ENCODE measurements at regions not wholly inside any gene's neighbourhood (a gene's known extent, or its start where the extent isn't known, plus 50 kb on each side); places are given as distances from the start of the nearest gene placed in this dataset.

DNA sequence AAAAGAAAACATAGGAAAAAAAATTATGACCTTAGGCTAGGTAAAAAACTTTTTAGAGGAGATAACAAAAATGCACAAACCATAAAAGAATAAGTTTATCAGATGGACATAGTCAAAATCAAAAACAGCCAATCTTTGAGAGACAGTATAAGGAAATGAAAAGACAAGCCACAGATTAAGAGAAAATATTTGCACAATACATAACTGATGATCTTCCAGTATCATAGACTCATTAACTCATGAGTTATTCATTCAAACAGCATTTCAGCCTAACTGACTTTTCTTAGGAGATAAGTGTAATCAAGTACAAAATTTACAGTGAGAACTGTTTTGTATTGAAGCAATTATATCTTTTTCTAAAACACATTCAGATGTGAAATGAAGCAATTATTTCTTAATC is 183.8 kb downstream of the FBXO8 start:
- TF ChIP-seq, protein P1, sequence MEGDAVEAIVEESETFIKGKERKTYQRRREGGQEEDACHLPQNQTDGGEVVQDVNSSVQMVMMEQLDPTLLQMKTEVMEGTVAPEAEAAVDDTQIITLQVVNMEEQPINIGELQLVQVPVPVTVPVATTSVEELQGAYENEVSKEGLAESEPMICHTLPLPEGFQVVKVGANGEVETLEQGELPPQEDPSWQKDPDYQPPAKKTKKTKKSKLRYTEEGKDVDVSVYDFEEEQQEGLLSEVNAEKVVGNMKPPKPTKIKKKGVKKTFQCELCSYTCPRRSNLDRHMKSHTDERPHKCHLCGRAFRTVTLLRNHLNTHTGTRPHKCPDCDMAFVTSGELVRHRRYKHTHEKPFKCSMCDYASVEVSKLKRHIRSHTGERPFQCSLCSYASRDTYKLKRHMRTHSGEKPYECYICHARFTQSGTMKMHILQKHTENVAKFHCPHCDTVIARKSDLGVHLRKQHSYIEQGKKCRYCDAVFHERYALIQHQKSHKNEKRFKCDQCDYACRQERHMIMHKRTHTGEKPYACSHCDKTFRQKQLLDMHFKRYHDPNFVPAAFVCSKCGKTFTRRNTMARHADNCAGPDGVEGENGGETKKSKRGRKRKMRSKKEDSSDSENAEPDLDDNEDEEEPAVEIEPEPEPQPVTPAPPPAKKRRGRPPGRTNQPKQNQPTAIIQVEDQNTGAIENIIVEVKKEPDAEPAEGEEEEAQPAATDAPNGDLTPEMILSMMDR (IDR thresholded peaks at IDR 0.05): no peak
- TF ChIP-seq POLR2A (IDR thresholded peaks at IDR 0.05): no peak
- Histone ChIP-seq H3K27me3 (no peaks in the 10 kb centered on the region), H3K4me1 (no peaks in the 10 kb centered on the region), H3K27ac (no peak overlapping the region), H3K36me3 (no peaks in the 10 kb centered on the region), H3K4me3 (no peak overlapping the region), H3K9me3 (no peaks in the 10 kb centered on the region)
- ATAC-seq (no peak), DNase-seq (no peak)
- intact Hi-C loops (cut with DNase I): no loop called here

DNA sequence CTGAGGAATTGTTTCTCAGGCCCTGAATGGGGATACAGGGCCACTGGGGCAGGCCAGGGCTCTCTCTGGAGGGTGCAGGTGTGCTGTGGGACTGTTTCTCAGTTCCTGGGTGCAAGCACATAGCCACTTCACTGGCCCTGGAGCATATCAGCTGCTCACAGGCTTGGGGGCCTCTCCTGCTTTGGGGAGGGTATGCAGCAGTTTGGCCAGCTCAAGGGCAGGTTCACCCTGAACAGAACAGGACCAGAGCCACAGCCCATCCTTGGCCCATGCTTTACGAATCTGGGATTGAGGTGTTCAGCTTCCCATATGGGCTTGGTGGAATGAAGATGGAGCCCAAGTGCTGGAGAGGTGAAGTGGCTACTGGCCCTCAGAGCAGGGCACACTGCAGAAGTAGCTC is 186.5 kb downstream of the FBXO8 start:
- ATAC-seq: no peak
- Histone ChIP-seq H3K4me3 (no peak overlapping the region), H3K4me1 (no peaks in the 10 kb centered on the region), H3K36me3 (no peaks in the 10 kb centered on the region), H3K9me3 (peaks cover 0 to 5% (median 0%) of the 10 kb centered on the region in 12 donors), H3K27me3 (no peaks in the 10 kb centered on the region), H3K27ac (no peak overlapping the region)
- WGBS, 4 donors: 82 to 93% (median 88%) methylated on average over 1 of the region's 1 CpG
- intact Hi-C loops (cut with DNase I): no loop called here
- TF ChIP-seq, protein P1 (IDR thresholded peaks at IDR 0.05): no peak
- no peak for TF ChIP-seq POLR2A (IDR thresholded peaks at IDR 0.05)
- no peak for DNase-seq

DNA sequence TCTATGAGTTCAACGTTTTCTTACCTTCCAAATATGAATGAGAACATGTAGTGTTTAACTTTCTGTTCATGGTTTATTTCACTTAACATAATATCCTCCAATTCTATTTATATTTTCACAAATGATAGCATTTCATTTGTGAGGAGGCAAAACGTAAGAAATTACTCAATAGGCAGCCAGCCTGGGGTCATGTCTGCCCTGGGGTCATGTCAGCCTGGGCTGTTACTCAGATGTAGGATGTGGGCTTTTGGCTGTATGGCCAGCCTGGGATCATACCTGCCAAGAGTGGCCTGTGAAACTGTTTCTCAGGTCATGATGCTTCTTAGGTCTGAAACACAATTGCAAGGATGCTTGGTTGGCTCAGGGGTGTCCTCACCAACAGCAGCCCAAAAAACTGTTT is 187.0 kb downstream of the FBXO8 start:
- Histone ChIP-seq H3K27me3 (no peaks in the 10 kb centered on the region), H3K9me3 (peaks cover 0 to 7% (median 0%) of the 10 kb centered on the region in 12 donors), H3K4me3 (no peak overlapping the region), H3K27ac (no peak overlapping the region), H3K4me1 (no peaks in the 10 kb centered on the region), H3K36me3 (no peaks in the 10 kb centered on the region)
- ATAC-seq: no peak
- intact Hi-C loops (cut with DNase I): no loop called here
- 57 to 75% (median 66%) methylated on average over 2 of the region's 2 CpGs for WGBS, 4 donors
- TF ChIP-seq, protein P1 (IDR thresholded peaks at IDR 0.05): no peak
- TF ChIP-seq POLR2A (IDR thresholded peaks at IDR 0.05): no peak
- no peak for DNase-seq

DNA sequence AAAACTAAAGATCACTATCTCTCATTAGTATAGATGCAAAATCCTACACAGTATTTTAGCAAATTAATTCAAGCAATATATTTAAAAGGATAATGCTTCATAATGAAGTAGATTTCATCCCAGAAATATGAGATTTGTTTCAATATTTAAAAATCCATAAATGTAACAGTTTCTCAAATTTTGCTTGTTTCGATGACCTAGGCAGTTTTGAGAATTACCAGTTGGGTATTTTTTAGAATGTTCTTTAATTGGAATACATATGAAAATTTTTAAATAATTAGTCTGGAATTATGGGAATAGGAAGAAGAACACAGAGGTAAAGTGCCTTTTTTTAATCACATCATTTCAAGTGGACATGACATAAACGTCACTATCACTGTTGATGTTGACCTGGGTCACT is 192.3 kb downstream of the FBXO8 start:
- Histone ChIP-seq H3K4me1 (peaks cover 0 to 7% (median 0%) of the 10 kb centered on the region in 12 donors), H3K27ac (no peak overlapping the region), H3K27me3 (no peaks in the 10 kb centered on the region), H3K36me3 (no peaks in the 10 kb centered on the region), H3K9me3 (peaks cover 0 to 7% (median 0%) of the 10 kb centered on the region in 12 donors), H3K4me3 (no peak overlapping the region)
- ATAC-seq (no peak), DNase-seq (no peak)
- no peak for TF ChIP-seq POLR2A (IDR thresholded peaks at IDR 0.05)
- TF ChIP-seq, protein P1 (IDR thresholded peaks at IDR 0.05): no peak
- intact Hi-C loops (cut with DNase I): no loop called here
- 77 to 86% (median 81%) methylated on average over 2 of the region's 2 CpGs for WGBS, 4 donors

Measured in heart left ventricle (tissue), 16 donors.